Stimulated activated CD4-positive, alpha-beta T cell treated with anti-CD3 and anti-CD28 coated beads, Interleukin-15, amount 100 ng/mL, for 1 hour (primary cell): ENCODE measurements at regions not wholly inside any gene's neighbourhood (a gene's known extent, or its start where the extent isn't known, plus 50 kb on each side); places are given as distances from the start of the nearest gene placed in this dataset.
"Not testable (repeated sequence)": the region's sequence is repeated elsewhere in the genome, so short reads cannot be mapped to it uniquely, and the experiment has no call there.

Source experiments
- DNase-seq, 2 donors: peaks; one replicate each; pipeline ENCODE4 v3.0.0-alpha.2; 2020; ENCODE audit warnings: low read depth in 1 of 2, low spot score in 1 of 2

DNA sequence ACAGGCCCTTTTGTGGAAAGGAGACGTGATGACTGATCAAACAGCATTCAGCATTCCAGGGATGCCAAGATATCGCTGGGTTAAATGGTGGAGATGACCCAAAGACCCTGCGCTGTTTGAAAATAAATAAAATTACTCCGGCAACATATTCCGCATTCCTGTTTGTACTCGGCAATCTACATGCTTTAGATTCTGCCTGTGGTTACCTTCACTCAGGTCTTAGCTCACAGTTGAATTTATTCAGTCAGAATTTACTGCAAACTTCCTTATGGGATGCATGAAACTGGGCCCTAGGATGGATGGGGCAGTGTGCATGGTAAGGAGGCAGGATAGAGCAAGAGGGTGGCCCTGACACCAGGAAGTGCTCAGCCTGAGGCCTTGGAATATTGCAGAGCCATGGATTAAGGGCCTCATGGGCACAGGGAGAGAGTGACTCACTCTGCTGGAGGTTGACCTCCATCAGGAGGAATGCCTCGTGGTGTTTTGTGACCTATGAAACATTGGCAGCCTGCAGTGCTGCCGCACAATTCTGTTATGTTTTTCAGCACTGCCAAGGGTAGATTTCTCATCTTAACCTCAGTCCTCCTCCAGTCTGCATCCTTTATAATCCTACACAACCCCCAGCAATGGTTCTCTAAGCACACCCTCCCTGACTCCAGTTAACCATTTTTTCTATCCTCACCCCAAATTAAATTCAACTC is 321.4 kb downstream of the IRS1 start:
- DNase-seq: no peak

- DNase-seq: no peak
Observed at GRCh38 chr2:226477221-226478108, 322.2 kb downstream of the IRS1 start.

DNA sequence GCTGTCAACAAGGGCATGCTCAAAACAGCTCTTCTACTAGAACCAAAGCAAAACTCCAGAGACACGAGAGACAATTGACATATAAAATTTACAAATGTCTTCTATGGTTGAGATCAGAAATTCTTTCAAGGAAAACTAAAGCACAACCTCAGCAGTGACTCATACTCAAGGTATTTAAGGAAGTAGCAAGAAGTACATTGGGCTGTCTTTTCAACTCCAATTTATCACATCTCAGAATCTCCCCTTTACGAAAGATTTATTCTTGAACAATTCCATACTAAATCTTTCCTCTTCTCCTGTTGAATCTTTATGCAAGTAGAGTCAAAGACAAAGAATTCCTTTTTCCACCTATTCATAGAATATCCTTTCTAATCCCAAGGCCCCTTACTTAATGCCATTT is 324.0 kb downstream of the IRS1 start:
- DNase-seq: no peak

GRCh38 chr2:226474131-226474530 is 325.5 kb downstream of the IRS1 start:
- no peak for DNase-seq

- DNase-seq: no peak
Observed at GRCh38 chr2:226471987-226472470, 327.6 kb downstream of the IRS1 start.

GRCh38 chr2:226467633-226468032 is 332.0 kb downstream of the IRS1 start:
- DNase-seq: no peak

DNA sequence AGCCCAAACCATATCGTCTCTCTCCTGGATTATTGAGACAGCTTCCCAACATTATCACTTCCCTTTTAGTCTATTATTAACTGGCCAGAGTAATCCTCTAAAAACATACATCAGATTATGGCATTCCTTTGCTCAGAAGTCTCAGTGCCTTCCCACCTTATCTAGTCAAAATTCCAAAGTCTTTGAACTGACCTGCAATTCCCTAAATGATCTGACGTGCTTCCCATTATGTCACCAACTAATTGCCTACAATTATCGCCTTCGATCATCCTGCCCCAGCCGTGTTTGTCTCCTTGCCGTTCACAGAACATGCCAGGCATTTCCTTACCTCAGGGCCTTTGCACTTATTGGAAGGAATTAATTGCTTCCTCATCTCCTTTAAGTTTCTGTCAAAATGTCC is 332.4 kb downstream of the IRS1 start:
- no peak for DNase-seq

DNA sequence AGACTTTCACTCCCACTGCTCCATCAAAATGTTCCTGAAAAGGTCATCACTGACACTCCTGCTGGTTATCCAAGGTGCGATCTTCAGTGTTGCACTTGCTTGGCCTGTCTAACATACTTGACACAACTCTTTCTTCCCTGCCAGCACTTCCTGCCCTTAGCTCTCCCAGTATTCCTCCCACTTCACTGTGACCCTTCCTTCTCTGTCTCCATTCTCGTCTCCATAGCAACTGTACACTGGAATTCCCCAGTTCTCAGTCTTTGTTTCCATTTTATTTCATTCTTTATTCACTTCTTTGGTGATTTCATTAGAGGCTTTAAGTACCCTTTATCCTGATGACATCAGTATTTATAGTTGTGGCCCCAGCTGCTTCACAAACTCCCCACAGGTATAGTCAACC is 333.0 kb downstream of the IRS1 start:
- DNase-seq: no peak

GRCh38 chr2:226466124-226466523 is 333.5 kb downstream of the IRS1 start:
- DNase-seq: no peak

DNA sequence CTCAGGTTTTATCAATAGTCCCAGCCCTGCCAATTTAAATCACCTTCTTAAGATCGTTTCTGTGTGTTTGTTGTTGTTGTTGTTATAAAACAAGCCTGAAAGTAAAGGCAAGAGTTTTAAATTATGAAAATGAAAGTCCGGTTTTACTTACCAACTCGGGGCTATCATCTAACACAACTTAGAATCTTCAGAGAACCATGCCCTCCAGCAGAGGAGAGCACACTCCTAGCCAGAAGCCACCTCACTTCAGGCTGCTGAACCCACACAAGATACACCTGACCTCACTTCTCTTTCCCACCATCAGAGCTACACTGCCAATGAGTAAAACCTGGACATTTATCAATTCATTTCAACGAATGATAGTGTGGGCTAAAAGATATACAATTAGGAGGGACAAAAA is 335.2 kb downstream of the IRS1 start:
- DNase-seq: no peak

- DNase-seq: no peak
Observed at GRCh38 chr2:226463154-226463553, 336.5 kb downstream of the IRS1 start.

GRCh38 chr2:226461981-226462380 is 337.6 kb downstream of the IRS1 start:
- DNase-seq: no peak

DNA sequence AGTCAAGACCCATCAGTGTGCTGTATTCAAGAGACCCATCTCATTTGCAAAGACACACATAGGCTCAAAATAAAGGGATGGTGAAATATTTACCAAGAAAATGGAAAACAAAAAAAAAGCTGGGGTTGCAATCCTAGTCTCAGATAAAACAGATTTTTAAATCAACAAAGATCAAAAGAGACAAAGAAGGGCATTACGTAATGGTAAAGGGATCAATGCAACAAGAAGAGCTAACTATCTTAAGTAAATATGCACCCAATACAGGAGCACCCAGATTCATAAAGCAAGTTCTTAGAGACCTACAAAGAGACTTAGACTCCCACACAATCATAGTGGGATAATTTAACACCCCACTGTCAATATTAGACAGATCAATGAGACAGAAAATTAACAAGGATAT is 343.5 kb downstream of the IRS1 start:
- not testable (repeated sequence) for DNase-seq

- no peak for DNase-seq
Observed at GRCh38 chr2:226452768-226453167, 346.9 kb downstream of the IRS1 start.

GRCh38 chr2:226451486-226451885 is 348.1 kb downstream of the IRS1 start:
- no peak for DNase-seq

DNA sequence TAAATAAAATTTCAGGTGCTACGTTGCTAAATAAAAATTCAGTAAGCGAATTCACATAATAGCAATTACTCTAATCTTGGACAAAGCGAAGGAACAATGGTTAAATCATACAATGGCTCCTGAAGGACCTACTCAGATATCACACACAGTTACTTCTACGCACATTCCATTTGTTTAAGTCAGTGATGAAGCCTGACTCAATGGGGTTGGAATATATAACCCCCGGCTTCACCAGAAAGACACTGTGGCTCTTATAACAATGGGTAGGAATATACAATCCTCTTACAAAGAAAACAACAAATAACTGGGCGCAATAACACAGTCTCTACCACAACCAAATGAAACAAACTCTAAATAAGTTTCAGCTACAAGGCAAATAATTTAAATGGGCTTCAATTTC is 349.5 kb downstream of the IRS1 start:
- DNase-seq: no peak

GRCh38 chr2:226447338-226448300 is 352.0 kb downstream of the IRS1 start:
- no peak for DNase-seq

- DNase-seq: no peak
Observed at GRCh38 chr2:226446406-226447001, 353.1 kb downstream of the IRS1 start.

DNA sequence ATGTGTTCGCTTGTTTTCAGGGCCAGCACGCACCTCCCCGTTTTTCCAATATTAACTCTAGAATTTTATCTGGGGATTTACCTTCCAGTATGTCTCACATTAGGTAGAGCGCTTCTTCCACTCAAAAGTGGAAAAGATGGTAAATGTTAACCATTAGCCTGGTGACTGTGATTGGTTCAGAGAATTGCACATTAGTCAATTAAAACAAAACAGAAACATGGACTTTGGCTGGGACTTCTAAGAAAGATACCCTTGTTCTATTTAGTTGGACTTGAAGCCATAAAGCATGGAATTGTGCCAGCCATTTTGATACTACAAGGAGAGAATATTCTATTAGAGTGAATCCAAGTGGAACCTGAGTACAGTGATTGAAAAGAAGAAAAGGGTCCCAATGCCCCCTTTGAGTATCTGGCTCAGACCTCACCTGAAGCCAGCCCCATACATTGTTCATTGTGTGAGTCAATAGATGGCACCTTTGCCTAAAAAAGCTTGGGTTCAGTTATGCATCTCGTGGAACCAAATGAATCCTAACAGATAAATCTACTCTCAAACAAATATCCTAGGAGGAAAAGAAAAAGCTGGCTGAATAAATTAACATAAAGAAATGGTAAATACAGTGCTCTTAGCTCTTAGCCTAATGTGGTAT is 354.3 kb downstream of the IRS1 start:
- DNase-seq: no peak

DNA sequence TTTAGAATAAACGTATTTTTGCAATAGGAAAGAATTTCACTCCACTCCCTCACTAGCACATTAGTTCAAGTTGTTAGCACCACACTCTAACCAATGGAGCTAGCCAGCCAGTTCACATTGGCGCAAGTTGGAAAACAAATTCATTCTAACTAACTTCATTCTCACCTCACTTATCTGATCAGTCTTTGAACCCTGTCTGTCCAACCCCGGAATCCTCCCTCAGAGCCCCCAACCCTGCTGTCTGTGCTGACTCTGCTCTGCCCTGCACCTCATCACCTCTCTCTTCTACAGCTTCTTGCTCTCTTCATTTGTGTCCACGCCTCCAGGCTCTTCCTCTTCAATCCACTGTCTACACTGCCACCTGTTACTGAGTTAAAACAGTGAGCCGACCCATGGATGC is 356.5 kb downstream of the IRS1 start:
- no peak for DNase-seq
